A549 (cell line): ENCODE measurements at regions not wholly inside any gene's neighbourhood (a gene's known extent, or its start where the extent isn't known, plus 50 kb on each side); places are given as distances from the start of the nearest gene placed in this dataset.

Source experiments
- CTCF ChIP-seq: fragments of >200 bp; sonication (Bioruptor Twin); formaldehyde crosslinking; IDR thresholded peaks from 3 replicates; pipeline ENCODE4 v1.5.1; 2016
- EP300 ChIP-seq, 2 experiments: fragments of >200 bp; sonication (Bioruptor Twin); formaldehyde crosslinking; IDR thresholded peaks; 2 replicates in 1 of 2; 3 replicates in 1 of 2; pipeline ENCODE4 v1.6.1; 2016 to 2017
- FOSL2 ChIP-seq, 2 experiments: fragments of 450-650 bp in 1 of 2; fragments of >200 bp in 1 of 2; sonication (Bioruptor Twin) in 1 of 2; formaldehyde crosslinking; IDR thresholded peaks; 2 replicates each; pipeline versions ENCODE4 v1.5.0 to v1.6.1; 2016 to 2020; ENCODE audit warnings: mild to moderate bottlenecking in 1 of 2, moderate library complexity in 1 of 2
- GATA3 ChIP-seq: IDR thresholded peaks from 2 replicates; pipeline ENCODE4 v1.6.1; 2012; ENCODE audit warnings: borderline replicate concordance
- HOXA7 ChIP-seq: fragments of 250-450 bp; sonication (Bioruptor Pico); IDR thresholded peaks from 2 replicates; pipeline ENCODE4 v1.5.0; 2020; ENCODE audit warnings: mild to moderate bottlenecking, moderate library complexity
- JUN ChIP-seq, 2 experiments: fragments of >200 bp; sonication (Bioruptor Twin); formaldehyde crosslinking; IDR thresholded peaks; 2 replicates in 1 of 2; 3 replicates in 1 of 2; pipeline ENCODE4 v1.6.1; 2016 to 2017
- POLR2A ChIP-seq: IDR thresholded peaks from 2 replicates; pipeline ENCODE4 v1.6.1; 2012; ENCODE audit warnings: mild to moderate bottlenecking, low read length
- RFX5 ChIP-seq: fragments of 450-650 bp; IDR thresholded peaks from 2 replicates; pipeline ENCODE4 v1.7.1; 2014; ENCODE audit warnings: antibody characterized with exemption, mild to moderate bottlenecking, moderate library complexity
- TP53 ChIP-seq: fragments of 250-450 bp; sonication (Bioruptor Pico); IDR thresholded peaks from 2 replicates; pipeline ENCODE4 v1.5.0; 2021; ENCODE audit warnings: mild to moderate bottlenecking, moderate library complexity
- USF2 ChIP-seq: fragments of 450-650 bp; IDR thresholded peaks from 2 replicates; pipeline ENCODE4 v1.6.1; 2014; ENCODE audit warnings: antibody characterized with exemption
- TF ChIP-seq, protein P1 (sequence below): IDR thresholded peaks from 2 replicates; pipeline ENCODE4 v1.6.1; 2012
- TF ChIP-seq, protein P2 (sequence below): fragments of 200-600 bp; sonication (generic); IDR thresholded peaks from 2 replicates; pipeline ENCODE4 v1.6.1; 2016; ENCODE audit warnings: antibody characterized with exemption, mild to moderate bottlenecking, moderate library complexity
- TF ChIP-seq, protein P3 (sequence below): fragments of 150-350 bp; IDR thresholded peaks from 2 replicates; pipeline ENCODE4 v1.6.1; 2014; ENCODE audit warnings: low read depth, mild to moderate bottlenecking, low read length

DNA sequence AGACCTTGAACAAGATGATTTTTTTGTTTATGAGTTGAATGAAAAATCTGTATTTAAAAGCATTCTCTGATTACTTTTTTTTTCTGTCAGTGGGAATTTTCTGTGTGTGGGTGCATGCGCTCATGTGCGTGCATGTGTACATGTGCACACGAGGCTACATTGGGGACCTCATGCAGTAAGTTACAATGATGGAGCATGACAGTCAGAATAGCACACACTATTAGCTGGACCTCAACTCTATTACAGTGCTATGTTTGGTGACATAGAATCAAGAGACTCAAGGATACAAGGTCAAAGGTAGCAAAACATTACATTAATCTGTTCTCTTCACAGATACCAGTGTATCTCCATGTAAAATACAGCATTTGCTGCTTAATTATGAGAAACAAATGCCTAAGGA lies 276.8 kb upstream of the FIGN start:
- TF ChIP-seq CTCF (no peak), USF2 (no peak), RFX5 (no peak), GATA3 (no peak), EP300 (IDR thresholded peaks at IDR 0.05) (no peak), JUN (IDR thresholded peaks at IDR 0.05) (no peak), POLR2A (no peak), TP53 (no peak), HOXA7 (CRISPR knock-in tag) (no peak), FOSL2 (IDR thresholded peaks at IDR 0.05) (no peak), FOSL2 (CRISPR knock-in tag; IDR thresholded peaks at IDR 0.05) (no peak)
- TF ChIP-seq, protein P1, sequence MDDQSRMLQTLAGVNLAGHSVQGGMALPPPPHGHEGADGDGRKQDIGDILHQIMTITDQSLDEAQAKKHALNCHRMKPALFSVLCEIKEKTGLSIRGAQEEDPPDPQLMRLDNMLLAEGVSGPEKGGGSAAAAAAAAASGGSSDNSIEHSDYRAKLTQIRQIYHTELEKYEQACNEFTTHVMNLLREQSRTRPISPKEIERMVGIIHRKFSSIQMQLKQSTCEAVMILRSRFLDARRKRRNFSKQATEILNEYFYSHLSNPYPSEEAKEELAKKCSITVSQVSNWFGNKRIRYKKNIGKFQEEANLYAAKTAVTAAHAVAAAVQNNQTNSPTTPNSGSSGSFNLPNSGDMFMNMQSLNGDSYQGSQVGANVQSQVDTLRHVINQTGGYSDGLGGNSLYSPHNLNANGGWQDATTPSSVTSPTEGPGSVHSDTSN: no peak
- TF ChIP-seq, protein P2, sequence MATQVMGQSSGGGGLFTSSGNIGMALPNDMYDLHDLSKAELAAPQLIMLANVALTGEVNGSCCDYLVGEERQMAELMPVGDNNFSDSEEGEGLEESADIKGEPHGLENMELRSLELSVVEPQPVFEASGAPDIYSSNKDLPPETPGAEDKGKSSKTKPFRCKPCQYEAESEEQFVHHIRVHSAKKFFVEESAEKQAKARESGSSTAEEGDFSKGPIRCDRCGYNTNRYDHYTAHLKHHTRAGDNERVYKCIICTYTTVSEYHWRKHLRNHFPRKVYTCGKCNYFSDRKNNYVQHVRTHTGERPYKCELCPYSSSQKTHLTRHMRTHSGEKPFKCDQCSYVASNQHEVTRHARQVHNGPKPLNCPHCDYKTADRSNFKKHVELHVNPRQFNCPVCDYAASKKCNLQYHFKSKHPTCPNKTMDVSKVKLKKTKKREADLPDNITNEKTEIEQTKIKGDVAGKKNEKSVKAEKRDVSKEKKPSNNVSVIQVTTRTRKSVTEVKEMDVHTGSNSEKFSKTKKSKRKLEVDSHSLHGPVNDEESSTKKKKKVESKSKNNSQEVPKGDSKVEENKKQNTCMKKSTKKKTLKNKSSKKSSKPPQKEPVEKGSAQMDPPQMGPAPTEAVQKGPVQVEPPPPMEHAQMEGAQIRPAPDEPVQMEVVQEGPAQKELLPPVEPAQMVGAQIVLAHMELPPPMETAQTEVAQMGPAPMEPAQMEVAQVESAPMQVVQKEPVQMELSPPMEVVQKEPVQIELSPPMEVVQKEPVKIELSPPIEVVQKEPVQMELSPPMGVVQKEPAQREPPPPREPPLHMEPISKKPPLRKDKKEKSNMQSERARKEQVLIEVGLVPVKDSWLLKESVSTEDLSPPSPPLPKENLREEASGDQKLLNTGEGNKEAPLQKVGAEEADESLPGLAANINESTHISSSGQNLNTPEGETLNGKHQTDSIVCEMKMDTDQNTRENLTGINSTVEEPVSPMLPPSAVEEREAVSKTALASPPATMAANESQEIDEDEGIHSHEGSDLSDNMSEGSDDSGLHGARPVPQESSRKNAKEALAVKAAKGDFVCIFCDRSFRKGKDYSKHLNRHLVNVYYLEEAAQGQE: no peak
- TF ChIP-seq, protein P3, sequence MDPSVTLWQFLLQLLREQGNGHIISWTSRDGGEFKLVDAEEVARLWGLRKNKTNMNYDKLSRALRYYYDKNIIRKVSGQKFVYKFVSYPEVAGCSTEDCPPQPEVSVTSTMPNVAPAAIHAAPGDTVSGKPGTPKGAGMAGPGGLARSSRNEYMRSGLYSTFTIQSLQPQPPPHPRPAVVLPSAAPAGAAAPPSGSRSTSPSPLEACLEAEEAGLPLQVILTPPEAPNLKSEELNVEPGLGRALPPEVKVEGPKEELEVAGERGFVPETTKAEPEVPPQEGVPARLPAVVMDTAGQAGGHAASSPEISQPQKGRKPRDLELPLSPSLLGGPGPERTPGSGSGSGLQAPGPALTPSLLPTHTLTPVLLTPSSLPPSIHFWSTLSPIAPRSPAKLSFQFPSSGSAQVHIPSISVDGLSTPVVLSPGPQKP: no peak
